ENCODE measurements at regions not wholly inside any gene's neighbourhood (a gene's known extent, or its start where the extent isn't known, plus 50 kb on each side); places are given as distances from the start of the nearest gene placed in this dataset.

DNA sequence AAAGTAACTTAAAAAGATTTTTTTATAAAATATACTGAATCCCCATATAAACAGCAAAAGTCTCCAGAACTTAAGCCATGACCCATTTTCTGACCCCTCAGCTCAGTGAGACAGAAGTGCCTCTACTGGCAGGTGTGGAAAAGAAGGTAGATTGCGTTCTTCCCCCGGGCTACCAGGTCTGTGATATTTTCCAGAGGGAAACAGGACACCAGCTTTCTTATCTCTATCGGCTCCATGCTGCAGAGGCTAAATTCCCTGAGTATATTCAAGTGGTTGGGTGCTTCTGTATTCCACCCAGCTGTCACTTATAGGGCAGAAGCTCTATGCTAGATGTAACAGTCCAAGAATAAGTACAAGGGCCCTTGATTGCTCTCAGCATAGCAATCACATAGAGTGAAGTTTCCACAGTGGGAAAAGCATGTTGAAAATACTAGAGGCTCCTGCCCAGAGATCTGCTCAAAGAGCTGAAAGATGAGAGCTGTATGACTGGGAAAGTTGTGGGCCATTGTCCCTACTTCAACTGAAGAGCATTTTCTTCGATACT is 687.3 kb downstream of the CDH11 start:
- DNase-seq (ENCODE audit: extremely low spot score, insufficient read length, low read depth) = no peak
- FAIRE-seq = no peak

DNA sequence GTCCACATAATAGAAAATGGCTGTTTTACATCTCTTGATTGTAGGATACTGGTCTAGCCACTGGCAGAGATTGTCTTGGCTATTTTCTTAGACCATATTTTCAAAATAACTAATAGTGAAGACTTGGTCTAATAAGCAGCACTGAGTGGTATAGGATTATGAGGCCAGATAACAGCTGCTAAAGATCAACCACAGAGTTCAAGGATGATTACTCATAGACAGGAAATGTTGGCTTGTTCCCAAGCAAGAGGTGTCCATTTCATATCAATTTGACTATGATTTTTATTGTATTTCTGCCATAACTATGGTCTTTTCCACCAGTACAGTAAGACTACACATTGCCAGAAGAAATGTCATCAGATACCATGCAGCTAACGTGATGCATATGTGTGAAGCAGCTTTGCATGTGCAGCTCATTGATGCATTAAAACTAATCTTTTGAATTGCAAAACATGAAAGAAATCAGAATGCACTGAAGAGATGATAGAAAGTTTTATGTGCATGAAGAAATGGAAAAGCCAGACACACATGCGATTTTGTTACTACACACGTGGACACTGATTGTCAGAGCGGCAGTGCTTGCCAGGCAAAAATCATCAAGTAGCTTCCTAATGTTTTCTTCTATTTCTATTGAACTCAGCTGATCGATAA is 693.3 kb downstream of the CDH11 start:
- DNase-seq (ENCODE audit: extremely low spot score, insufficient read length, low read depth) (no peak), FAIRE-seq (no peak)

GRCh38 chr16:64426131-64426666 is 695.7 kb downstream of the CDH11 start:
- no peak for FAIRE-seq

DNA sequence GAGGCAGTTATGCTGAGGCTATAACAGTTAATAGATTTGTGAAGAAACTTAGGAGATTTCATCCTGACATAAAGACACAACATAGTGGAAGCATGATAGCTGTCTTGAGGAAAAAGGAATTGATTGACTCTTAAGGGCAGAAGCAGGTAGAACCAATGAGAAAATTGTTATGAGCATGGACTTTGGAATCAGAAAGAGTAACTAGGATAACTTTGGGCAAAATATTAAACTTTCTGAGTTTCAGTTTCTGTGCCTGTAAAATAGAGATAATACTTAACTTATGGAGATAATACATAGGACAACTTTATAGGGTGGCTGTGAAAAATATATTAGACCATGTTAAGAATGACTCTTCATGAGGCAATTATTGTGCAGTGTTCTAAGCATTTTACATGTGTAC is 696.5 kb downstream of the CDH11 start:
- DNase-seq (ENCODE audit: extremely low spot score, insufficient read length, low read depth) (no peak), FAIRE-seq (no peak)

More at GRCh38 chr16:64426131-64426666, 695.7 kb downstream of the CDH11 start:
- DNase-seq (ENCODE audit: extremely low spot score, insufficient read length, low read depth) = no peak

DNA sequence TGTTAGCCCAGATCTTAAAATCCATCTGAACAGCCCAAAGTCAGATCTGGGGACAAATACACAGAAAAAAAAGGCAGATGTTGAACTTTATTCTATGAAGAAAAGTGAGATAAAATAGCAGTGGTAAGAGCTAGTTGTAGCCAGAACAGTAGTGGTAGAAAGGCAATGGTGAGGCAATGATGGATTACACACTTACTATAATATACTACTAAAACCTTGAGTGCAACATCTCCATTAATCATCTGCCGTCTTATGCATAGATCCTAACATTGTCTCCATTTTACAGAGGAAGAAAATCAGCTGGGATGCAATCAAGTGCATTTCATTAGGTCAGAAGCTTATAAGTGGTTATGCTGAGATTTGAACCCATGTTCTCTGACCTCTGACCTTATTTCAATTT is 699.6 kb downstream of the CDH11 start:
- FAIRE-seq (no peak), DNase-seq (ENCODE audit: extremely low spot score, insufficient read length, low read depth) (no peak)

- FAIRE-seq = no peak
- no peak for DNase-seq (ENCODE audit: extremely low spot score, insufficient read length, low read depth)
Measured at GRCh38 chr16:64421515-64421914, 700.3 kb downstream of the CDH11 start.

DNA sequence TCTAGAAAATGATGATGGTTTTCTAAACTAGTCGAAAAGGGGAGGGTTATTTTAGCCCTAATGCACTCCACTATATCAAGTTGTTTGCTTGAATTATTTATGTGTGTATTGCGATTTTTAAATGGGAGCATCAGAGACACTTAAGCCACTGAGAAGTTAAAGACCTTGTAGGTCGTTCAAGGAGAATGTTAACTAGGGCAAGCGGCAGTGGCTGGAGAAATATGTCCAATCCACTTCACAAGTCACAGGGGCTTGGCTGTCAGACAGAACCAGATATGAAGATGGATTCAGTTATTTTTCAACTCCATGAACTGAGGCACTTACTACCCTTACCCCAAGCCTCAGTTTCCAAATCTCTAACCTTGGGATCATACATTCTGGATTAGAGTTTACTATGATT is 702.0 kb downstream of the CDH11 start:
- FAIRE-seq = no peak
- no peak for DNase-seq (ENCODE audit: extremely low spot score, insufficient read length, low read depth)

- no peak for FAIRE-seq
- no peak for DNase-seq (ENCODE audit: extremely low spot score, insufficient read length, low read depth)
Measured at GRCh38 chr16:64417711-64418227, 704.1 kb downstream of the CDH11 start.

DNA sequence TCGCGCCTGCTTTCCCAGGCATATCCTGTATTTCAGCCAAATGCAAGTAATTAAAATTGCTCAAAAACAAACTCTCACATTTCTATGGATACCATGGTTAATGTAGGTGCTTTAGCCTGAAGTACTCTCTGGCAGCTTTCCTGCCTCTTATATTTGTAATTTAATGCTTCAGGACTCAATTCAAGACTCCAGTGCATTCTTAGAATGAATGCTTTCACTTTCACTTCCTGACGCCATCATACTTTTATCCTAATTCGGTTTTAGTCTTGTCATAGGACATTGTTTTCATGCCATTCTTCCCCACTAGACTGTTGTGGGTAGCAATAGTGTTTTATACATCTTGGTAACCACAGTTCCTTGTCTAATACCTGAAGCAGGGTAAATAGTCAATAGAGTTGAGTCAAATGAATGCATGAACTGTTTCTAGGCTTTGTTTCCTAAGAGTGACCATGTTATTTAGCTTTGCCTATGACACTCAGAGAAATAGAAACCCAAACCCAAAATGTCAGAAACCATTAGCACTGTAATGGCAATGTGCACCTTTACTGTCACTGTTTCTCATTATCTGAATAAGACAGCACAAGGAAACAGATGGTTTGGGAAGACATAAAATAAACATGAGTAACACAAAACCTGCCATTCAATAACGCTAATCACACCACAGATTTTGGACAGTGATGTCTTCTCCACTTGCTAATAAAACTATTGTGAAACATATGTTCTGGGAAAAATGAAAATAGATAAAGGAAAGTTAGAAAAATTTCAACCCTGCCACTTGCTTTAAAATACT is 705.5 kb downstream of the CDH11 start:
- FAIRE-seq (no peak), DNase-seq (ENCODE audit: extremely low spot score, insufficient read length, low read depth) (no peak)

- FAIRE-seq (no peak), DNase-seq (ENCODE audit: extremely low spot score, insufficient read length, low read depth) (no peak)
Measured at GRCh38 chr16:64412578-64413280, 709.1 kb downstream of the CDH11 start.

GRCh38 chr16:64410306-64410705 is 711.6 kb downstream of the CDH11 start:
- DNase-seq (ENCODE audit: extremely low spot score, insufficient read length, low read depth) (no peak), FAIRE-seq (no peak)

GRCh38 chr16:64409783-64410210 is 712.1 kb downstream of the CDH11 start:
- no peak for DNase-seq (ENCODE audit: extremely low spot score, insufficient read length, low read depth)
- no peak for FAIRE-seq

DNA sequence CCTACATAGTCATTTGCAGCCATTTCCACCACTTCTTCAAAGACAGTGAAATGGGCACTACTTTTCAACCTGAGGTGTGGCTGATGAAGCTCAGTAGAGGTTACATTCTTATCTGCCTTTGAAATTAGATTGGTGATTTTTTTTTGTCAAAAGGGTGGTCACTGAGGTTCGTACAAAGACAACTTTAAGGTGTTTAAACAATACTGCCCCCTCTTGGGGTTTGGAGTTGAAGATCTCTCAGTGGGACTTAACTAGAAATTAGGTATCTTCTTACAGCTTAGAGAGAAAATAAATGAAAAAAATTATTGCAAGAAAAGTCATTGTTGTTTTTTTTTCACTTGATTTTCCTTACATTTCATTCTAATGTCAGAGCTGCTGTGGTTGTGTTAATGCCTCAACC is 713.2 kb downstream of the CDH11 start:
- FAIRE-seq = no peak
- DNase-seq (ENCODE audit: extremely low spot score, insufficient read length, low read depth) = no peak

DNA sequence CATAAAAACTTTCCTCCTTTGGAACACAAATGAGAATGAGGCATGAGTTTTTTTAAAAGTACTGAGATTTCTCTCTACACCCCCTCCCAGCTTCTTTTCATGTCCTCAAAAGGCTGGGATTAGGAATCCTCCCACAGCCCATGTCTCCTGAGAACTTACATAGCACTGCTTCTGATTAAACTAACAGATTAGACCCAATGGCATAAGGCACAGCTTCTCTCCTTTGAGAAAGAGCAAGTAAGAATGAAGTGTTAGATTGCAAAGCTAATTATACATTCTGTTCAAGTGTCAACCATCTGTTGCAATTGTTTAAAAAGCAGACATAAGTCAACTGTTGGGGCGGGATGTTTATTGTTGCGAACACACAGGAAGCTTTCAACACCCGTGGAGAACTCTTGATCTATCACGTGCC is 715.1 kb downstream of the CDH11 start:
- no peak for FAIRE-seq
- no peak for DNase-seq (ENCODE audit: extremely low spot score, insufficient read length, low read depth)

- DNase-seq (ENCODE audit: extremely low spot score, insufficient read length, low read depth) = no peak
- no peak for FAIRE-seq
Measured at GRCh38 chr16:64403352-64403751, 718.5 kb downstream of the CDH11 start.

GRCh38 chr16:64398793-64399192 is 723.1 kb downstream of the CDH11 start:
- DNase-seq (ENCODE audit: extremely low spot score, insufficient read length, low read depth) = no peak
- no peak for FAIRE-seq

- FAIRE-seq (no peak), DNase-seq (ENCODE audit: extremely low spot score, insufficient read length, low read depth) (no peak)
Measured at GRCh38 chr16:64397945-64398508, 723.8 kb downstream of the CDH11 start.

DNA sequence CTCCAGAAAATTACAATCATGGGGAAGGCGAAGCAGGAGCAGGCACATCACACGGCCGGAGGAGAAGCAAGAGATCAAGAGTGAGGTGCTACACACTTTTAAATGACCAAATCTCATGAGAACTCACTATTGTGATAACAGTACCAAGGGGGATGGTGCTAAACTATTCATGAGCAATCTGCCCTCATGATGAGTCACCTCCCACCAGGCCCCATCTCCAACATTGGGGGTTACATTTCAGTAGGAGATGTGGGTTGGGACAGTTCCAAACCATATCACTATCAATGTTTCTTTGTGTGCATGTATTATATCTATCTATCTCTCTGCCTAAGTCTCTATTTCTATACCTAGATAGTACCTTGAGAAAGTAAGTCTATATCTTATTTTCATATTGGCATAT is 724.8 kb downstream of the CDH11 start:
- DNase-seq (ENCODE audit: extremely low spot score, insufficient read length, low read depth) (no peak), FAIRE-seq (no peak)

GRCh38 chr16:64394061-64394460 is 727.8 kb downstream of the CDH11 start:
- FAIRE-seq = no peak
- DNase-seq (ENCODE audit: extremely low spot score, insufficient read length, low read depth) = no peak

- no peak for DNase-seq (ENCODE audit: extremely low spot score, insufficient read length, low read depth)
- FAIRE-seq = no peak
Measured at GRCh38 chr16:64392456-64392855, 729.4 kb downstream of the CDH11 start.
